ENCODE measurements at regions not wholly inside any gene's neighbourhood (a gene's known extent, or its start where the extent isn't known, plus 50 kb on each side); places are given as distances from the start of the nearest gene placed in this dataset.

DNA sequence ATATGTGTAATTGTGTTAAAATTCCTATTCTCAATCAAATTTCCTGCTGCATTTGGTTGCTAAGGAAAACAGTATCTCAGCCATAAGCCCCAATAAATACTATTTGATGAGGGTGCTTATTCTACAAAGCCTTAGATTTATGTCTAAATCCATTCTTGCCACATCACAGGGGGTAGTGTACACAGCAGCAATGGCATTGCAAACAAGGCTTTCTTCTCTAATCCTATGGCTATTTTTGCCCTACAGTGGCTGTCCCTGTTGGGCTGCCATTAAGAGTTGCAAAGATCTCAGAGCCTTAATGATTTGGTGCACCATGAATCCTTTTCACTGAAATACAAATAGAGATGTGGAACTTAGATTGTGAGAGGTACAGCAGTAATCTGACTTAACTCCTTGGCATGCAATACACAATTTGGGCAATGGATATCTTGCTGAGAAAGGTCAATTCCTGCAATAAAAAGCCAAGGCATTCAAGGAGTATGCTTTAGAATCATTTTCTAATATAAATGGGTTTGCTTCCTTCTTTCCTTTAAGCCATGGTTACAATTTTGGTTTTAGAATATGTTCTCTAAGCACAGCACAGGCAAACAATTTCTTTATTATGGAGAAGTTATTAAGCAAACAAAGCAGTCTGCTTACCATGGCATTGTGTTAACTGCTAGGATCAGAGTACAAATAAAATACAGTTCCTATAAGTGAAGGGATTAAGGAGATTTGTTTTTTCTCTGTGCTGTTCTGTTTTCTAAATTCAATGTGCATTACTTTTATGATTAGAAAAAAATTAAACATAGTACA lies 69.8 kb upstream of the CD302 start:
- H3K27me3 Mint-ChIP-seq (ENCODE audit: low read depth): no peaks in the 10 kb centered on the region
- no peak for TF ChIP-seq CTCF (IDR thresholded peaks at IDR 0.05)

DNA sequence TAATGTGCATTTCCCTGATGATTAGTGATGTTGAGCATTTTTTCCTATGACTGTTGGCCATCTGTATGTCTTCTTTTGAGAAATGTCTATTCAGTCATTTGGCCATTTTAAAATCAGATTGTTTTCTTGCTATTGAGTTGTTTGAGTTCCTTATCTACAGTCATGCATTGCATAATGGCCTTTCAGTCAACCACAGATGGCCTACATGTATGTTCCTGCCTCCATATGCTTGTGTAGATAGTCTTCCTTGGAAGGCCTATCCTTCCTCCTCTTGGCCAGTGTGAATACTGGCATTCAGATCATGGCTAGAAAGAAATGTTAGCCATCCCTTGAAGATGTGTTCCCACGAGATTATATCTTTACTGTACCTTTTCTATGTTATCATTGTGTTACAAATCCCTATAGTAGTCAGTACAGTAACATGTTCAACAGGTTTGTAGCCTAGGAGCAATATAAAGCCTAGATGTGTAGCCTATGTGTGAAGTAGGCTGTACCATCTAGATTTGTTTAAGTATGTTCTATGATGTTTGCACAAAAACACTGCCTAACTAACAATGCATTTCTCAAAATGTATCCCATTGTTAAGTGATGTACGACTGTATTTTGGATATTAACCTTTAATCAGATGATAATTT lies 65.6 kb upstream of the CD302 start:
- Mint-ChIP-seq H3K36me3 (ENCODE audit: low read depth) (peaks cover 2% of the 10 kb centered on the region), H3K4me3 (ENCODE audit: unreplicated experiment) (no peak overlapping the region), H3K9me3 (ENCODE audit: low read depth) (peaks cover 8% of the 10 kb centered on the region), H3K27ac (ENCODE audit: unreplicated experiment) (no peak overlapping the region), H3K27me3 (ENCODE audit: low read depth) (no peaks in the 10 kb centered on the region), H3K4me1 (ENCODE audit: low read depth) (no peaks in the 10 kb centered on the region)
- no peak for TF ChIP-seq CTCF (IDR thresholded peaks at IDR 0.05)
- DNase-seq (ENCODE audit: low spot score): no peak

More for the DNA sequence above, 69.8 kb upstream of the CD302 start:
- Mint-ChIP-seq H3K9me3 (ENCODE audit: low read depth) (peaks cover 8% of the 10 kb centered on the region), H3K4me3 (ENCODE audit: unreplicated experiment) (no peak overlapping the region), H3K27ac (ENCODE audit: unreplicated experiment) (no peak overlapping the region), H3K36me3 (ENCODE audit: low read depth) (peaks cover 2% of the 10 kb centered on the region), H3K4me1 (ENCODE audit: low read depth) (no peaks in the 10 kb centered on the region)
- DNase-seq (ENCODE audit: low spot score): no peak

GRCh38 chr2:159860581-159861310 lies 62.7 kb upstream of the CD302 start:
- no peak for DNase-seq (ENCODE audit: low spot score)
- Mint-ChIP-seq H3K27me3 (ENCODE audit: low read depth) (no peaks in the 10 kb centered on the region), H3K4me1 (ENCODE audit: low read depth) (peaks cover 7% of the 10 kb centered on the region), H3K27ac (ENCODE audit: unreplicated experiment) (no peak overlapping the region), H3K4me3 (ENCODE audit: unreplicated experiment) (no peak overlapping the region), H3K9me3 (ENCODE audit: low read depth) (peaks cover 8% of the 10 kb centered on the region), H3K36me3 (ENCODE audit: low read depth) (peaks cover 2% of the 10 kb centered on the region)
- TF ChIP-seq CTCF (IDR thresholded peaks at IDR 0.05): no peak

DNA sequence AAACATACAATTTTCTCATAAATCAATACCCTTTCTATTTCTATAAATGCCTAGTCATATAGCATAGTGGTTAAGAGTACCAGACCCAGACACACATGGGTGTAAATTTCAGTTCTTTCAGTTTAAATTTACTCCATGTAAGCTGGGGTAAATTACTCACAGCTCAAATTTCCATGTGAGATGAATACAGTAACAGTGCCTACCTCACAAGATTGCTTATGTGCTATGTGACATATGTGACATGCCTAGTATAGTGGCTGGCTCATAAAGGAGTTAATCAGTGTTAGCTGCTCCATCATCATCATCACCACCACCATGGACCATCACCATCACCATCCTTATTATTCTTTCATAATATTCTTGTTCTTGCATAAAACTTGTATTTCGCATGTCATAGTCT lies 61.6 kb upstream of the CD302 start:
- peaks cover 6% of the 10 kb centered on the region for H3K9me3 Mint-ChIP-seq (ENCODE audit: low read depth)
- TF ChIP-seq CTCF (IDR thresholded peaks at IDR 0.05): no peak
- no peak overlapping the region for H3K4me3 Mint-ChIP-seq (ENCODE audit: unreplicated experiment)
- DNase-seq (ENCODE audit: low spot score): no peak
- H3K27me3 Mint-ChIP-seq (ENCODE audit: low read depth): no peaks in the 10 kb centered on the region
- H3K4me1 Mint-ChIP-seq (ENCODE audit: low read depth): peaks cover 15% of the 10 kb centered on the region
- H3K36me3 Mint-ChIP-seq (ENCODE audit: low read depth): peaks cover 2% of the 10 kb centered on the region
- no peak overlapping the region for H3K27ac Mint-ChIP-seq (ENCODE audit: unreplicated experiment)

DNA sequence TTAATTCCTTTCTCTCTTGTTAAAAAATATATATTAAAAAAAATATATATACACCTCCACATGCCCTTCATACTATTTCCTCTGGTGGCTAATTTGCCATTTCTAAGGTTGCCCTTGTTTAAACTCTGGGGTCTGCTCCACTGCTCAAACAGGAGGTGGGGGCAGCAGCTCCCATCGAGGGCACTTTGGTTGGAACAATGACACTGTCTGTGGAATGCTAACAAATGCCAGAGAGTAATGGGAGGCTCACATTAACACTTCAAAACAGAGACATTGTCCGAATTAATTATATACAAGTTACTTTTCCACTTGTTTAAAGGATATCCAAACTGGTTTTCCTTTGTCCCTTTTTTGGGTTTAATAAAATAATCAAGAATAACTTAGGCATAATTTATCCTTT lies 58.8 kb upstream of the CD302 start:
- DNase-seq (ENCODE audit: low spot score): no peak
- H3K9me3 Mint-ChIP-seq (ENCODE audit: low read depth): no peaks in the 10 kb centered on the region
- no peak overlapping the region for H3K27ac Mint-ChIP-seq (ENCODE audit: unreplicated experiment)
- no peak for TF ChIP-seq CTCF (IDR thresholded peaks at IDR 0.05)
- no peaks in the 10 kb centered on the region for H3K36me3 Mint-ChIP-seq (ENCODE audit: low read depth)
- no peaks in the 10 kb centered on the region for H3K27me3 Mint-ChIP-seq (ENCODE audit: low read depth)
- no peak overlapping the region for H3K4me3 Mint-ChIP-seq (ENCODE audit: unreplicated experiment)
- H3K4me1 Mint-ChIP-seq (ENCODE audit: low read depth): peaks cover 19% of the 10 kb centered on the region

All from chondrocyte (in vitro differentiated cells).